NCI-H128 (cell line): ENCODE measurements at regions not wholly inside any gene's neighbourhood (a gene's known extent, or its start where the extent isn't known, plus 50 kb on each side); places are given as distances from the start of the nearest gene placed in this dataset.
"Not testable (repeated sequence)": the region's sequence is repeated elsewhere in the genome, so short reads cannot be mapped to it uniquely, and the experiment has no call there.

ENCODE experiments used
- DNase-seq: peaks from one replicate; lab custom pipeline; 2025; ENCODE audit not compliant: unreplicated experiment; lab: John Stamatoyannopoulos, UW

- no peak for DNase-seq
These were observed 113.5 kb upstream of the VRK1 start for GRCh38 chr14:96683562-96684289.

GRCh38 chr14:96686126-96686525 lies 111.1 kb upstream of the VRK1 start:
- no peak for DNase-seq

- no peak for DNase-seq
These were observed 108.6 kb upstream of the VRK1 start for GRCh38 chr14:96688629-96689028.

GRCh38 chr14:96690713-96691383 lies 106.3 kb upstream of the VRK1 start:
- no peak for DNase-seq

- no peak for DNase-seq
These were observed 103.8 kb upstream of the VRK1 start for GRCh38 chr14:96693252-96693820.

- no peak for DNase-seq
These were observed 103.2 kb upstream of the VRK1 start for GRCh38 chr14:96693987-96694386.

- no peak for DNase-seq
These were observed 98.1 kb upstream of the VRK1 start for GRCh38 chr14:96698960-96699539.

GRCh38 chr14:96699666-96700065 lies 97.5 kb upstream of the VRK1 start:
- DNase-seq = no peak

GRCh38 chr14:96702831-96703230 lies 94.4 kb upstream of the VRK1 start:
- DNase-seq = no peak

- no peak for DNase-seq
These were observed 91.6 kb upstream of the VRK1 start for GRCh38 chr14:96705422-96706092.

- no peak for DNase-seq
These were observed 90.3 kb upstream of the VRK1 start for GRCh38 chr14:96706893-96707292.

GRCh38 chr14:96710060-96710666 lies 87.0 kb upstream of the VRK1 start:
- DNase-seq = no peak

GRCh38 chr14:96711559-96712267 lies 85.5 kb upstream of the VRK1 start:
- no peak for DNase-seq

GRCh38 chr14:96713426-96713825 lies 83.8 kb upstream of the VRK1 start:
- no peak for DNase-seq

- not testable (repeated sequence) for DNase-seq
These were observed 82.6 kb upstream of the VRK1 start for GRCh38 chr14:96714537-96714936.

- DNase-seq = no peak
These were observed 80.1 kb upstream of the VRK1 start for GRCh38 chr14:96717116-96717515.

GRCh38 chr14:96718407-96718806 lies 78.8 kb upstream of the VRK1 start:
- DNase-seq = no peak

- DNase-seq = not testable (repeated sequence)
These were observed 76.5 kb upstream of the VRK1 start for GRCh38 chr14:96720702-96721101.

- no peak for DNase-seq
These were observed 74.4 kb upstream of the VRK1 start for GRCh38 chr14:96722736-96723135.

- no peak for DNase-seq
These were observed 73.2 kb upstream of the VRK1 start for GRCh38 chr14:96723946-96724345.
